Thoracic aorta (tissue), 2 donors: ENCODE measurements at regions not wholly inside any gene's neighbourhood (a gene's known extent, or its start where the extent isn't known, plus 50 kb on each side); places are given as distances from the start of the nearest gene placed in this dataset.

Source experiments
- ATAC-seq: fragments of 150-250 bp; one replicate; pipeline ENCODE4 v1.8.0; 2017; ENCODE audit warnings: low read depth; ENCODE audit not compliant: insufficient number of reproducible peaks, low FRiP score
- DNase-seq: peaks from one replicate; pipeline ENCODE4 v3.0.0-alpha.2; 2020; ENCODE audit warnings: low spot score
- H3K27ac ChIP-seq, 2 donors: fragments of 200-600 bp; sonication (generic); 1 replicate in 1 of 2; 2 replicates in 1 of 2; pipeline ENCODE4 v1.5.1; 2016; ENCODE audit warnings: mild to moderate bottlenecking in 2 of 2, moderate library complexity in 2 of 2
- H3K27me3 ChIP-seq: fragments of 200-600 bp; sonication (generic); replicated peaks from 2 replicates; pipeline ENCODE4 v1.6.0; 2016; ENCODE audit warnings: mild to moderate bottlenecking; ENCODE audit not compliant: insufficient read depth
- H3K36me3 ChIP-seq: fragments of 200-600 bp; sonication (generic); one replicate; pipeline ENCODE4 v1.5.1; 2016
- H3K4me1 ChIP-seq, 2 donors: fragments of 200-600 bp; sonication (generic); 1 replicate in 1 of 2; 2 replicates in 1 of 2; pipeline versions ENCODE4 v1.5.1 to v1.6.0; 2016; ENCODE audit warnings: low read depth in 2 of 2, mild to moderate bottlenecking in 1 of 2; ENCODE audit not compliant: control insufficient read depth in 1 of 2
- H3K4me3 ChIP-seq: fragments of 200-600 bp; sonication (generic); 2 replicates; pipeline ENCODE4 v1.5.1; 2016; ENCODE audit warnings: mild to moderate bottlenecking
- H3K9me3 ChIP-seq: fragments of 200-600 bp; sonication (generic); 2 replicates; pipeline ENCODE4 v1.5.1; 2016
- TF ChIP-seq, protein P1 (sequence below): fragments of 200-600 bp; sonication (generic); IDR thresholded peaks from one replicate; pipeline ENCODE4 v1.5.1; 2019; ENCODE audit warnings: antibody characterized with exemption

DNA sequence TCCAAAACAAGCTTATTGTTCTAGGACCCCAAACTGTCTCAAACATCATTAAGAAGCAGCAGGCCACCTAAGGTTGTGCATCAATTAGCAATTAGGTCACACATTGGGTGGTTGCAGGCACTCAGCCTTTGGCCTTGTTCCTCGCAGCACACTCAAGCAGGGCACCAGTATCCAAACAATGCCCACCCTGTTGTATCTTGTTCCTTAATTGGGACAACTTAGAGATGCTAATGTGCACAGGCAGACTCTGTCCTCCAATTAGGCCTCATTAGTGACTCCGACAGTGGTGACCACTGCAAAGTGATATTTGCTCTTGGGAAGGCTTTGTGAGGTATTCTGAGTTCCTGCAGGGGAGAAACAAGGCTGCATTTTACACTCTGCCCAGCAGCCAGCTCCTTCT, 515.1 kb upstream of the PTBP2 start:
- TF ChIP-seq, protein P1, sequence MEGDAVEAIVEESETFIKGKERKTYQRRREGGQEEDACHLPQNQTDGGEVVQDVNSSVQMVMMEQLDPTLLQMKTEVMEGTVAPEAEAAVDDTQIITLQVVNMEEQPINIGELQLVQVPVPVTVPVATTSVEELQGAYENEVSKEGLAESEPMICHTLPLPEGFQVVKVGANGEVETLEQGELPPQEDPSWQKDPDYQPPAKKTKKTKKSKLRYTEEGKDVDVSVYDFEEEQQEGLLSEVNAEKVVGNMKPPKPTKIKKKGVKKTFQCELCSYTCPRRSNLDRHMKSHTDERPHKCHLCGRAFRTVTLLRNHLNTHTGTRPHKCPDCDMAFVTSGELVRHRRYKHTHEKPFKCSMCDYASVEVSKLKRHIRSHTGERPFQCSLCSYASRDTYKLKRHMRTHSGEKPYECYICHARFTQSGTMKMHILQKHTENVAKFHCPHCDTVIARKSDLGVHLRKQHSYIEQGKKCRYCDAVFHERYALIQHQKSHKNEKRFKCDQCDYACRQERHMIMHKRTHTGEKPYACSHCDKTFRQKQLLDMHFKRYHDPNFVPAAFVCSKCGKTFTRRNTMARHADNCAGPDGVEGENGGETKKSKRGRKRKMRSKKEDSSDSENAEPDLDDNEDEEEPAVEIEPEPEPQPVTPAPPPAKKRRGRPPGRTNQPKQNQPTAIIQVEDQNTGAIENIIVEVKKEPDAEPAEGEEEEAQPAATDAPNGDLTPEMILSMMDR: no peak
- no peaks in the 10 kb centered on the region for H3K9me3 ChIP-seq
- DNase-seq (no peak), ATAC-seq (no peak)
- H3K36me3 ChIP-seq: no peaks in the 10 kb centered on the region
- H3K27me3 ChIP-seq: no peaks in the 10 kb centered on the region
- H3K27ac ChIP-seq: no peak overlapping the region
- H3K4me1 ChIP-seq: no peaks in the 10 kb centered on the region
- no peak overlapping the region for H3K4me3 ChIP-seq

DNA sequence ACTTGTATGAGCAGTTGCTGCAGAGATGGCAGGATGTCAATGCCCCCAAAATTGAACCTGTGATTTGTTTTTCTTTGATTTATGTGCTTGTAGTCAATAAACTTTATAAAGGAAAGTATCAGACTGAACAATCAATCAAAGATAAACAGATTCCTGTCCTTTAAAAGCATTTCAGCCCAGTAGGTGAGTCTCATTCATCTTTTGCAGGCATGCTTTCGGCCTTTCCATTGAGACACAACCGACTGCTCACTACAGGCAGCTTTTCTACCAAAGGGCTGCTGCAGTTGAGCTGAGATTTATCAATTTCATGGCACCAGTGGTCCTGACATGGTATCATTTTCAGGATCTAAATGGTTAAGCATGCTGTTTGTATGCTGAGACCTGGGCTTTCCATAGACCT, 513.6 kb upstream of the PTBP2 start:
- no peaks in the 10 kb centered on the region for H3K27me3 ChIP-seq
- no peak for ATAC-seq

DNA sequence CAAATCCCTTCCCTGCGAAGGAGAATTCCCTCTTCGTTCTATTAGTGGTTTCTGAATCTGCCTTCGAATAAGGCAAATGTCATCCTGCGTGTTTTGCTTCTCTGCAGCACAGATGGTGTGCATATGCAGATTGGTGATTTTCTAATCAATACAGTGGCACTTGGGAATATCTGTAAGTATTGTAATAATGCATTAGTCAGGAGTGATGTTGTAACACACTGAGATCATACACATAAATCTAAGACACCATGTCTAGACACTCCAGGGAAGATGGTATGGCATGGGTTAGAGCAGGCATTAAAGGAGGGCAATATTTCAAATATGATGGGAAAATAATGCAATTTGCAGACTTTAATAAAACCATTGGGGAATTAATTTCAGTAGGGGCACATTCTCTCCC, 513.2 kb upstream of the PTBP2 start:
- no peaks in the 10 kb centered on the region for H3K36me3 ChIP-seq
- no peaks in the 10 kb centered on the region for H3K4me1 ChIP-seq
- no peaks in the 10 kb centered on the region for H3K9me3 ChIP-seq
- TF ChIP-seq, protein P1: no peak
- DNase-seq (no peak), ATAC-seq (no peak)
- no peak overlapping the region for H3K4me3 ChIP-seq
- no peak overlapping the region for H3K27ac ChIP-seq
- no peaks in the 10 kb centered on the region for H3K27me3 ChIP-seq

More for the DNA sequence above, 513.6 kb upstream of the PTBP2 start:
- TF ChIP-seq, protein P1: no peak
- Histone ChIP-seq H3K36me3 (no peaks in the 10 kb centered on the region), H3K27ac (no peak overlapping the region), H3K9me3 (no peaks in the 10 kb centered on the region), H3K4me3 (no peak overlapping the region), H3K4me1 (no peaks in the 10 kb centered on the region)
- no peak for DNase-seq

DNA sequence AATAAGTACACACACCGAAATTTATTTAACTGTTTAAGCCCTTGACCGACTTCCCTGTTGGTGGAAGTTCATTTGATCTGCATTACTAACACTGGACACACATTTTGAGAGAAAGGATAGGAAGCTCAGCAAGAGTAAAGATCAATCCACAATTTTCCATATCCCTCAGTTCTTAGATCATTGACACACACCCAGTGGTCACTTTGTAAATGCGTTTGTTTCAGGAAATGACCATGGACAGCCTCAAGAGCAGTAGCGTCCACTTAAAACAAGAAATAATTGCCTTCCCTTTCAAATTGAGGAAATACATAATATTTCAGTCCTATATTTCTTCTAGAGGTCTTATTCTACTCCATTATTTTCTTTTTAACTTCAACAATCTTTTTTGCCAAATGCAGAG, 511.5 kb upstream of the PTBP2 start:
- H3K9me3 ChIP-seq: no peaks in the 10 kb centered on the region
- no peaks in the 10 kb centered on the region for H3K27me3 ChIP-seq
- ATAC-seq (no peak), DNase-seq (no peak)
- H3K27ac ChIP-seq: no peak overlapping the region
- H3K36me3 ChIP-seq: no peaks in the 10 kb centered on the region
- no peak overlapping the region for H3K4me3 ChIP-seq
- peaks cover 0 to 4% of the 10 kb centered on the region in 2 donors for H3K4me1 ChIP-seq
- TF ChIP-seq, protein P1: no peak

DNA sequence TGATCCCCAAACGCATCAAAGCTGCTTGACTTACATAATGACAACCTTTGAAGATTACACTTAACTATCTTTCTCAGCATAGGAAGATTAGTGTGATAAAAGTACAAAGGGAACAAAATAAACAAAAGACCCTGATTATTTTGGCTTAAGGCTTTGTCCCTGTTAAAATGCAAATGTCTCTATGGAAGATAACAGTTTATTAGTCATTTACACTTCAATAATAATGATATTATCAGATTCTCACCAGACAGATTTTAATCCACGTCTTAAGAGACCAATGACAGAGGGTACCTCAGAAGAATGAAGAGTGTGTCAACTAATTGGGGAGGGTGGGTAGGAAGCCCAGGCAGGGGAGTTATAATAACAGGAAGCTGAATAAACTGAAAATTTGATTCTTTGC, 510.4 kb upstream of the PTBP2 start:
- H3K9me3 ChIP-seq: no peaks in the 10 kb centered on the region
- no peak overlapping the region for H3K4me3 ChIP-seq
- no peak overlapping the region for H3K27ac ChIP-seq
- H3K27me3 ChIP-seq: no peaks in the 10 kb centered on the region
- no peak for ATAC-seq
- no peaks in the 10 kb centered on the region for H3K36me3 ChIP-seq
- TF ChIP-seq, protein P1: no peak
- H3K4me1 ChIP-seq: peaks cover 0 to 6% of the 10 kb centered on the region in 2 donors
- DNase-seq: no peak
